Right lobe of liver (tissue), 6 donors: ENCODE measurements at regions not wholly inside any gene's neighbourhood (a gene's known extent, or its start where the extent isn't known, plus 50 kb on each side); places are given as distances from the start of the nearest gene placed in this dataset.

ENCODE experiments used
- ATAC-seq, 4 donors: fragments of 200-7000 bp; cut with Tn5 transposase; one replicate each; pipeline ENCODE4 v1.9.1; 2020; ENCODE audit warnings: mild to moderate bottlenecking in 4 of 4, moderate library complexity in 4 of 4
- DNase-seq, 3 donors: peaks; one replicate each; pipeline ENCODE4 v3.0.0-alpha.2; 2020
- H3K27ac ChIP-seq, 3 donors: fragments of 200-600 bp; one replicate each; pipeline ENCODE4 v1.8.0; 2022
- H3K27me3 ChIP-seq, 2 donors: fragments of 200-600 bp; one replicate each; pipeline ENCODE4 v1.8.0; 2022
- H3K36me3 ChIP-seq, 4 donors: fragments of 200-600 bp; sonication (generic) in 1 of 4; one replicate each; pipeline versions ENCODE4 v1.5.1 to v1.8.0; 2017 to 2022; ENCODE audit warnings: control low read depth in 1 of 4
- H3K4me1 ChIP-seq, 4 donors: fragments of 200-600 bp; sonication (generic) in 1 of 4; one replicate each; pipeline versions ENCODE4 v1.5.1 to v1.8.0; 2017 to 2022; ENCODE audit warnings: control low read depth in 1 of 4
- H3K4me3 ChIP-seq, 3 donors: fragments of 200-600 bp; one replicate each; pipeline ENCODE4 v1.8.0; 2022
- H3K9me3 ChIP-seq, 4 donors: fragments of 200-600 bp; sonication (generic) in 1 of 4; one replicate each; pipeline versions ENCODE4 v1.5.1 to v1.8.0; 2017 to 2022; ENCODE audit warnings: control low read depth in 1 of 4
- CTCF ChIP-seq, 4 donors: fragments of 200-600 bp in 3 of 4; fragments of 450-650 bp in 1 of 4; IDR thresholded peaks; one replicate each; pipeline versions ENCODE4 v1.5.1 to v1.8.0; 2016 to 2022; ENCODE audit warnings: antibody characterized with exemption in 4 of 4, mild to moderate bottlenecking in 2 of 4
- POLR2A ChIP-seq: fragments of 450-650 bp; IDR thresholded peaks from one replicate; pipeline ENCODE4 v1.6.1; 2017; ENCODE audit warnings: antibody characterized with exemption, mild to moderate bottlenecking
- WGBS: methylation state at CpG from one replicate; pipeline ENCODE4 v1.1.6; 2018; ENCODE audit warnings: low coverage, low lambda C conversion rate; ENCODE audit not compliant: insufficient coverage; ENCODE audit errors: missing lambda C conversion rate; 5-methylcytosine and 5-hydroxymethylcytosine counted together
- intact Hi-C, 2 donors: fragments of 100-400 bp; cut with DNase I; formaldehyde crosslinking; loops; one replicate each; pipeline versions ENCODE4 v1.11.2 to v1.14.1; 2022
- donor health status: DM: no; HTN: yes; CAD: no.
- donor health status: DM: no; HTN: no; CAD: no.
- donor health status: DM: no; HTN: no; CAD: no.
- donor health status: DM: no; HTN: yes; CAD: no.
- donor health status: DM: no; HTN: yes; CAD: no.

DNA sequence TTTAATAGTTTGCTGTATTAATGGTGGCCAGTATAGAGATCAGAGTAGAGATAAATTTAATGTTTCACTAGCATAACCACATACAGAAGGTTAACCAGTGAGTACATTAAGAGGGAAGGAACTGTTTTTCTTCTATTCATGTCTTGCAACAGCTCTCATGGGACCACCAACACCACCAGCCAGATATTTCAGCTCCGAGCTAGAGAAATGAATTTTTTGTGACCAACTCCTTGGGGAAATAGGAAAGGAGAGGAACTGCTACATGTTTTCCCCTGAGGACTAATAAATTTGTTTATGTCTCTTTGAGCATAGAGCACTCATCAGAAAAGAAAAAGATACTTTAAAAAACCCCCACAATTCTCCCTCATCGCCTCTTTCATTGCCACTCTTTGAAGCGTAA, 247.5 kb downstream of the MBNL1 start:
- Histone ChIP-seq H3K27ac (no peak overlapping the region), H3K27me3 (no peaks in the 10 kb centered on the region), H3K4me3 (no peak overlapping the region), H3K36me3 (no peaks in the 10 kb centered on the region), H3K4me1 (no peaks in the 10 kb centered on the region), H3K9me3 (no peaks in the 10 kb centered on the region)
- intact Hi-C loops = no loop called here
- WGBS = 88% methylated on average over 3 of the region's 3 CpGs
- ATAC-seq (no peak), DNase-seq (no peak)
- TF ChIP-seq POLR2A (no peak), CTCF (IDR thresholded peaks at IDR 0.05) (no peak)

- no peaks in the 10 kb centered on the region for H3K36me3 ChIP-seq
- no peak for TF ChIP-seq POLR2A
- 87% methylated on average over 2 of the region's 2 CpGs for WGBS
- DNase-seq = no peak
- ATAC-seq = no peak
- no peaks in the 10 kb centered on the region for H3K4me1 ChIP-seq
- no peak overlapping the region for H3K4me3 ChIP-seq
- no peak overlapping the region for H3K27ac ChIP-seq
- intact Hi-C loops = no loop called here
- H3K9me3 ChIP-seq = no peaks in the 10 kb centered on the region
- no peaks in the 10 kb centered on the region for H3K27me3 ChIP-seq
These were observed 248.8 kb downstream of the MBNL1 start for GRCh38 chr3:152517502-152517901.

DNA sequence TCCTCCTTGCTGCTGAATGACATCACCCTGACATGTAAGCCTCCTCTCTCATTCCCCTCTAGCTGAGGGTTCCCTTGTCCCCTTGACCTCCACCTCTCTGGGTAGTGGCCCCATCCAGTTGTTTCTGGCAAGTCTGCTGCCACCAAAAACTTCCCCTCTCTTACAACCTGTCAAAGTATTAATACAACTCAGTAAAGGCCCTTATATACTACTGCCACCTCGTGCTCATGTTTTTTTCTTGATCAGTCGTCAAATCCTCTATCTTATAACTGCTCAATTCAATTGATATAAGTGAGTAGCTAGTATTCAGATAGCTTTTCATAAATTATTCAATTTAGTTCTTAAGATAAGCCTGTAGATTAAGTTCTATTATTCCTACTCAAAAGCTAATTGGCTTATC, 249.6 kb downstream of the MBNL1 start:
- Histone ChIP-seq H3K9me3 (no peaks in the 10 kb centered on the region), H3K4me3 (no peak overlapping the region), H3K27me3 (no peaks in the 10 kb centered on the region), H3K4me1 (no peaks in the 10 kb centered on the region), H3K27ac (no peak overlapping the region), H3K36me3 (no peaks in the 10 kb centered on the region)
- no peak for DNase-seq
- intact Hi-C loops = no loop called here
- WGBS = 73% methylated on average over 2 of the region's 2 CpGs
- no peak for ATAC-seq
- no peak for TF ChIP-seq CTCF (IDR thresholded peaks at IDR 0.05)
- no peak for TF ChIP-seq POLR2A

GRCh38 chr3:152519376-152519775, 250.6 kb downstream of the MBNL1 start:
- TF ChIP-seq POLR2A = no peak
- no peak for TF ChIP-seq CTCF (IDR thresholded peaks at IDR 0.05)
- Histone ChIP-seq H3K27me3 (no peaks in the 10 kb centered on the region), H3K4me1 (no peaks in the 10 kb centered on the region), H3K9me3 (no peaks in the 10 kb centered on the region), H3K27ac (no peak overlapping the region), H3K4me3 (no peak overlapping the region), H3K36me3 (no peaks in the 10 kb centered on the region)
- intact Hi-C loops = no loop called here
- no peak for DNase-seq
- no peak for ATAC-seq

- ATAC-seq (no peak), DNase-seq (no peak)
- Histone ChIP-seq H3K27ac (no peak overlapping the region), H3K9me3 (no peaks in the 10 kb centered on the region), H3K4me1 (no peaks in the 10 kb centered on the region), H3K27me3 (no peaks in the 10 kb centered on the region), H3K36me3 (no peaks in the 10 kb centered on the region), H3K4me3 (no peak overlapping the region)
- TF ChIP-seq CTCF (IDR thresholded peaks at IDR 0.05) (no peak), POLR2A (no peak)
- no CpG with 5 or more reads among the region's 1 CpG for WGBS
- intact Hi-C loops = no loop called here
These were observed 253.3 kb downstream of the MBNL1 start for GRCh38 chr3:152522036-152522435.
